ENCODE measurements at regions not wholly inside any gene's neighbourhood (a gene's known extent, or its start where the extent isn't known, plus 50 kb on each side); places are given as distances from the start of the nearest gene placed in this dataset.

DNA sequence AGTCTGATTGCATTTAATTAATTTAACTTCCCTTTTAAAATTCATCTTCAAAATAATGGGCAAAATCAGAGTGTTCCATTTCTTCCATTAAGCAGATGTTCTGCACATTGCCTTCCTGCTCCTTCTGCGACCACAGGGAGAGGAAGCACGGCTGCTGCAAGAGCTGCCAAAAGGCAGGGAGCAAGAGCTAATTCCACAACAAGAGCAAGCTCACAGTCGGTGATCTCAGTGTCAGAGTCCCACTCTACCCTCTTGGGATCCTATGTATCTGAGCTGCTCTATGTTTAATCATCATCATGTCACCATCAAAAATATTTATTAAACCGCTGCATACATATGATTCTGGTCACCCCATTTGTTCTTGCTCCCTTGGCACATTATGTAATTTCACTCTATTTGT lies 255.3 kb upstream of the CAMK1G start:
- TF ChIP-seq REST (IDR thresholded peaks at IDR 0.05; ENCODE audit: insufficient read depth in 1 of 2, low read depth in 2 of 2, low read length in 2 of 2) (no peak), POLR2AphosphoS5 (IDR thresholded peaks at IDR 0.05; ENCODE audit: low read depth, low read length) (no peak), TAF1 (IDR thresholded peaks at IDR 0.05; ENCODE audit: borderline replicate concordance, insufficient read depth, low read length) (no peak), FOXP2 (optimal IDR thresholded peaks at IDR 0.05; ENCODE audit: borderline replicate concordance, extremely low read depth, extremely low read length, insufficient read depth) (no peak), SIN3A (IDR thresholded peaks at IDR 0.05; ENCODE audit: borderline replicate concordance, insufficient read depth, low read length) (no peak)

DNA sequence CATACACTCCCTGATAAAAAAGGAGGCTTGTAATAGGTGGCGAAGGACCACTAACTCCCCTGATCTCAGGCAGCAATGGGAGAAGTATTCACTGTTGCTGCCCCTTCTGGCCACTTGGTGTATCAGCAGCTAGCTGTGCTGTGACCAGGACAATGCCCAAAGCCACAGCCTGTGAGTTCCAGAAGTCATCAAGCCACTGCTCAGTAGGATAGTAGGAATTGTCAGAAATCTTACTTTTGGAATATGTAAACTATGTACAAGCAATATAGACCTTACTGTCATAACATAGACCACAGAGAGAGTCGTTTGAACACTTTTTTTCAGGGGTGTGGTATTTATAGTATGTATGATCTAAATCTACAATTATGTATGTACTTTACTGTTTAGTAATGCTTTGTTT lies 248.3 kb upstream of the CAMK1G start:
- TF ChIP-seq SIN3A (IDR thresholded peaks at IDR 0.05; ENCODE audit: borderline replicate concordance, insufficient read depth, low read length) (no peak), POLR2AphosphoS5 (IDR thresholded peaks at IDR 0.05; ENCODE audit: low read depth, low read length) (no peak), FOXP2 (optimal IDR thresholded peaks at IDR 0.05; ENCODE audit: borderline replicate concordance, extremely low read depth, extremely low read length, insufficient read depth) (no peak), REST (IDR thresholded peaks at IDR 0.05; ENCODE audit: insufficient read depth in 1 of 2, low read depth in 2 of 2, low read length in 2 of 2) (no peak), TAF1 (IDR thresholded peaks at IDR 0.05; ENCODE audit: borderline replicate concordance, insufficient read depth, low read length) (no peak)

- no peak for TF ChIP-seq POLR2AphosphoS5 (IDR thresholded peaks at IDR 0.05; ENCODE audit: low read depth, low read length)
- no peak for TF ChIP-seq FOXP2 (optimal IDR thresholded peaks at IDR 0.05; ENCODE audit: borderline replicate concordance, extremely low read depth, extremely low read length, insufficient read depth)
- no peak for TF ChIP-seq TAF1 (IDR thresholded peaks at IDR 0.05; ENCODE audit: borderline replicate concordance, insufficient read depth, low read length)
- TF ChIP-seq SIN3A (IDR thresholded peaks at IDR 0.05; ENCODE audit: borderline replicate concordance, insufficient read depth, low read length): no peak
These were observed 242.4 kb upstream of the CAMK1G start for GRCh38 chr1:209341146-209341545.

- TF ChIP-seq TAF1 (IDR thresholded peaks at IDR 0.05; ENCODE audit: borderline replicate concordance, insufficient read depth, low read length): no peak
- no peak for TF ChIP-seq REST (IDR thresholded peaks at IDR 0.05; ENCODE audit: insufficient read depth in 1 of 2, low read depth in 2 of 2, low read length in 2 of 2)
- TF ChIP-seq POLR2AphosphoS5 (IDR thresholded peaks at IDR 0.05; ENCODE audit: low read depth, low read length): no peak
- TF ChIP-seq FOXP2 (optimal IDR thresholded peaks at IDR 0.05; ENCODE audit: borderline replicate concordance, extremely low read depth, extremely low read length, insufficient read depth): no peak
- TF ChIP-seq SIN3A (IDR thresholded peaks at IDR 0.05; ENCODE audit: borderline replicate concordance, insufficient read depth, low read length): no peak
These were observed 241.7 kb upstream of the CAMK1G start for GRCh38 chr1:209341673-209342420.

GRCh38 chr1:209342441-209343175 lies 240.9 kb upstream of the CAMK1G start:
- TF ChIP-seq TAF1 (IDR thresholded peaks at IDR 0.05; ENCODE audit: borderline replicate concordance, insufficient read depth, low read length): no peak
- TF ChIP-seq SIN3A (IDR thresholded peaks at IDR 0.05; ENCODE audit: borderline replicate concordance, insufficient read depth, low read length): no peak
- TF ChIP-seq POLR2AphosphoS5 (IDR thresholded peaks at IDR 0.05; ENCODE audit: low read depth, low read length): no peak
- no peak for TF ChIP-seq REST (IDR thresholded peaks at IDR 0.05; ENCODE audit: insufficient read depth in 1 of 2, low read depth in 2 of 2, low read length in 2 of 2)
- no peak for TF ChIP-seq FOXP2 (optimal IDR thresholded peaks at IDR 0.05; ENCODE audit: borderline replicate concordance, extremely low read depth, extremely low read length, insufficient read depth)

Measured in PFSK-1 (cell line).